AG10803 (cell line): ENCODE measurements at regions not wholly inside any gene's neighbourhood (a gene's known extent, or its start where the extent isn't known, plus 50 kb on each side); places are given as distances from the start of the nearest gene placed in this dataset.

ENCODE experiments used
- DNase-seq: peaks from one replicate; pipeline ENCODE4 v3.0.0; 2010; ENCODE audit warnings: low read depth
- H3K4me3 ChIP-seq: 2 replicates; pipeline ENCODE4 v1.5.1; 2011; ENCODE audit warnings: mild to moderate bottlenecking, low read length, control low read depth
- TF ChIP-seq, protein P1 (sequence below): conservative IDR thresholded peaks from 2 replicates; pipeline ENCODE4 v1.5.1; 2011; ENCODE audit warnings: mild to moderate bottlenecking, low read length, control low read depth, inconsistent platforms

DNA sequence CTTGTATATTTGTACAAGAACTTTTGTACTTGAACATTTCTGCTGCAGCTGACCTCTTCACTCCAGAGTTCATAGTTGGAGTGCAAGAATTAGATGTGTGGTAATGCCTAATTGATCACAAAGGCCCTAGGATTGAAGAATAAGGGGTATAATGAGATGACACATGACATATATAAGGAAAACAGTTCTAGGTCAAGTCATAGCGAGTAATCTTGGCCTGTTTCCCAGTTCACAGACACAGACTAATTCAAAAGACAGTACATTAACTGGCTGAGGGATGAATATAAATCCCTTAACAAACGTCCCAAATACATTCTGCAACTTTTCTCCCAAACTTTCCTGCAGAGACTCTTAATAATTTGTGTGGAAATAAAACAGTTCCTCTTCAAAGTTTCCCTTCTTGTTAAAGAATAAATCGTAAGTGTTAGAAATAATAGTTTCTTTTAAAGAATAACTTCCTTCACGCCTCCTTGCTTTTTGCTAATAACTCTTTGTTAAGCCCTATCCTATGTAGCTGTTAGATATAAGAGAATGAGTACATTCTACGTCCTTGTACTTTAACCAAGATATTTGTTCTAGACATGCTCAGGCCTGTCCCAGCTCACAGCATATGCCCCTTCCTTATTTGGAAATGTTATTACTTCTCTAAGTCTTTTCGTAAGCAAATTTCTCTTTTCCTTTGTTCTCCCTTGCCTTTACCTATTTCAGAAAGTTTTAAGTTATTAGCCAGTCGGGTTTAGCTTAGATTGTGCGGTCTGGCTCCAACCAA lies 556.4 kb upstream of the CTNND2 start:
- TF ChIP-seq, protein P1, sequence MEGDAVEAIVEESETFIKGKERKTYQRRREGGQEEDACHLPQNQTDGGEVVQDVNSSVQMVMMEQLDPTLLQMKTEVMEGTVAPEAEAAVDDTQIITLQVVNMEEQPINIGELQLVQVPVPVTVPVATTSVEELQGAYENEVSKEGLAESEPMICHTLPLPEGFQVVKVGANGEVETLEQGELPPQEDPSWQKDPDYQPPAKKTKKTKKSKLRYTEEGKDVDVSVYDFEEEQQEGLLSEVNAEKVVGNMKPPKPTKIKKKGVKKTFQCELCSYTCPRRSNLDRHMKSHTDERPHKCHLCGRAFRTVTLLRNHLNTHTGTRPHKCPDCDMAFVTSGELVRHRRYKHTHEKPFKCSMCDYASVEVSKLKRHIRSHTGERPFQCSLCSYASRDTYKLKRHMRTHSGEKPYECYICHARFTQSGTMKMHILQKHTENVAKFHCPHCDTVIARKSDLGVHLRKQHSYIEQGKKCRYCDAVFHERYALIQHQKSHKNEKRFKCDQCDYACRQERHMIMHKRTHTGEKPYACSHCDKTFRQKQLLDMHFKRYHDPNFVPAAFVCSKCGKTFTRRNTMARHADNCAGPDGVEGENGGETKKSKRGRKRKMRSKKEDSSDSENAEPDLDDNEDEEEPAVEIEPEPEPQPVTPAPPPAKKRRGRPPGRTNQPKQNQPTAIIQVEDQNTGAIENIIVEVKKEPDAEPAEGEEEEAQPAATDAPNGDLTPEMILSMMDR, result no peak
- no peak overlapping the region for H3K4me3 ChIP-seq
- DNase-seq, result no peak

DNA sequence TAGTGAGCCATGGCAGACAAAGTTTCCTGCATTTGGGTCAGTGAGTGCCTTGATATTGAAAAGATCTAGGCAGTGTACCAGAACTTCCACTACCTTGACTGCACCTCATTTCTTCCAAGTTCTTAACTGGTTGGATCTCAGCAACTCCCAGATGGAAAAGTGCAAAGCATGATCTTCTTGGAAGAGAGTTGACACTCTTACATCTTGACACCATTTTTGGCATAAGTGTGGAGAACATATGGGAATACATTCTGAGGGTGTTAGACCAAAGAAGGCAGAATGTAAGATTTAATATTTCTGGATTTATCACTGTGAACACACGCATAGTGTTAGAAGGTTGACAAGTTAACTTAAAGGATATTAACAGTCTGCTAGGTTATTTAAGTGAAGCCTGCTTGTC lies 555.1 kb upstream of the CTNND2 start:
- H3K4me3 ChIP-seq, result no peak overlapping the region
- TF ChIP-seq, protein P1, result no peak
- no peak for DNase-seq

DNA sequence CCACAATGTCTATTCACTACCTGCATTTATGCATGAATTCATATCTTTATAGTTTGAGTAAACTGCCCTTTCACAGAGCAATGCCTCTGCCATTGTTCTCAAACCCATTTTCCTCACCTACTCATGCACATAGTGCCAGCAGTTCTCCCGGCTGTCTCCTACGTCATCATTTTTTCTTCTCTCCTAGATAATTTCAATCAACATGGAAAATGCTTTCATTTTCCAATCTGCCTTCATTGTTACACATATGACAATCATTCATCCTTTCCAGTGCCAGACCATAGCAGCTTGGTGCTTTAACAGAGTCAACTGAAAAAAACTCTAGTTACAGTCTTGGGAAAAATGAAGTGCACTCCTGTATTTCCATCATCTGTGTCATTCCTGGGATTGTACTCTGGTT lies 514.8 kb upstream of the CTNND2 start:
- H3K4me3 ChIP-seq, result no peak overlapping the region
- DNase-seq, result no peak
- TF ChIP-seq, protein P1, result no peak

DNA sequence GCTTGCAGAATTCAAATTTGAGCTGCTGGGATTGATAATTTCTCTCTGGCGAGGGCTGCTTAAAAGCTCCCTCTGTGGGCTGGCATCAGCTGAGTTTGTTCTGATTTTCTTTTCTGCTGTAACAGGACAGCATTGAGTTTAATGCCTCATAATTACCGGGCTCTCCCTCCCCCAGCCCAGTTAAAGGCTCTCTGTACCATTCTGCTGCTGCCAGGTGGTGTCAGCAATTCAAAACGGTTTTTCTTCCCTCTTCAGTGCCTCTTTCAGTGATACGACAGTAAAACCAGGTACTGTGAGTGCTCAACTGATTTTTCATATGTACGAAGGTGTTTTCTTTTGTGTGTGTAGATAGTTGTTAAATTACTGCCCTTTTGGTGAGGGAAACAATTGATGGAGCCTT lies 509.3 kb upstream of the CTNND2 start:
- no peak for DNase-seq
- H3K4me3 ChIP-seq, result no peak overlapping the region
- TF ChIP-seq, protein P1, result no peak

DNA sequence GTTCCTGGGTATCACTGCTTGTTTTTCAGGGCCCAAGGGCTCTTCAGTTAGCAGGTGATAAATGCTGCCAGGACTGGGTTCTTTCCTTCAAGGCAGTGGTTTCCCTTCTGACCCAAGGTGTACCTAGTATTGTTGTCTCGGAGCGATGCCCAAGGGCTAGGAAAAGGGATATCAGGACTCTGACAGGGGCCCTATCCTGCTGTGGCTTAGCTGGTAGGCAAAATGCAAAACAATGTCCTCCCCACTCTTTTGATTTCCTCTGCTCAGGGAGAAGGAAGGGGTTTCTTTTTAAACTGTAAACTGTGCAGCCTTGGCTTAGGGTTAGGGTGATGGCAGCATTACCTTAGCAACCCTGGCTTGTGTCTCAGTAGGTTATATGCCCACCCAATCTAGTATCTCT lies 508.8 kb upstream of the CTNND2 start:
- no peak overlapping the region for H3K4me3 ChIP-seq
- TF ChIP-seq, protein P1, result no peak

DNA sequence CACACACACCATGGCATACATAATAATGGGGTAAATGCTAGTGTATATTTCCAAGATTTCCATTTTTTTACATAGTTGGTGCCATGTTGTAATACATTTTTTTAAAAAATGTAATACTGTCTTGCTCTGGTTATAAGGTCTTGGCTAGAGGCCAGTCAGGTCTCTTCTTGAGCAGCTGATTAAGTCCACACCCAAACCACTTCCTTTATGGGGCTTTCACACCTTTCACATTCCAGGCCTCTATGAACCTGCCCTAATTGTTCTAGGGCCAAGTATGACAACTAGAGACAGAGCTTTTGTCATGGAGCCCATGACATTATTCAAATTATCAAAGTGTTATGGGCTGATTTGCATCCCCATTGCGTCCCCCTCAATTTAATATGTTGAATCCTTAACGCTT lies 495.6 kb upstream of the CTNND2 start:
- TF ChIP-seq, protein P1, result no peak
- no peak overlapping the region for H3K4me3 ChIP-seq
- no peak for DNase-seq

More for the DNA sequence above, 508.8 kb upstream of the CTNND2 start:
- no peak for DNase-seq

DNA sequence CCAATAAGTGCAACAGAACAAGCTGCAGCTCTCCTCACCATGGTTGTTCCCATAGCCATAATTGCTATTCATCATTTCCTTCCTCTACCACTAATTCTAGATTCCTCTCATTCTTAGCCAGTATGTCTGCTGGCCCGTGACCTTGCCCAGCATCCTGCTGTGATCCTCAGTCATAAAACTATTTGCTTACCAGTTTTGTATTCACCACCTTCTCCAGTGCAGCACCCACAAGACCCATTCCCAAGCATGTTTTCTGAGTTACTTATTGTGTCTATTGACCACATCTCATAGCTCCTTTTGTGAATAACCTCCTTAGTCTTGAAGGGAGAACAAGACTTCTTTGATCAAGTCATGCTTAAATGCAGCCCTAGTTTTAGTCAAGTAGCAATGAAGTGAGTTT lies 488.0 kb upstream of the CTNND2 start:
- no peak overlapping the region for H3K4me3 ChIP-seq
- TF ChIP-seq, protein P1, result no peak
- DNase-seq, result no peak
